ENCODE measurements at regions not wholly inside any gene's neighbourhood (a gene's known extent, or its start where the extent isn't known, plus 50 kb on each side); places are given as distances from the start of the nearest gene placed in this dataset.
"Not testable (repeated sequence)": the region's sequence is repeated elsewhere in the genome, so short reads cannot be mapped to it uniquely, and the experiment has no call there.

- ChIA-PET POLR2A (interaction anchor here (1.4 kb wide), 1 partner anchor 9 kb away, joined by 3 read pairs; no protein-coding TSS in a partner anchor), CTCF (no interaction called here)
- Mint-ChIP-seq H3K4me3 (no peak overlapping the region), H3K27ac (no peak overlapping the region), H3K4me1 (peaks cover 16% of the 10 kb centered on the region), H3K27me3 (no peaks in the 10 kb centered on the region), H3K9me3 (no peaks in the 10 kb centered on the region), H3K36me3 (ENCODE audit: low read depth) (no peaks in the 10 kb centered on the region)
- ATAC-seq (ENCODE audit: low read depth) (no peak), DNase-seq (no peak)
- intact Hi-C loops (cut with micrococcal nuclease) = no loop called here
- TF ChIP-seq, protein P1, sequence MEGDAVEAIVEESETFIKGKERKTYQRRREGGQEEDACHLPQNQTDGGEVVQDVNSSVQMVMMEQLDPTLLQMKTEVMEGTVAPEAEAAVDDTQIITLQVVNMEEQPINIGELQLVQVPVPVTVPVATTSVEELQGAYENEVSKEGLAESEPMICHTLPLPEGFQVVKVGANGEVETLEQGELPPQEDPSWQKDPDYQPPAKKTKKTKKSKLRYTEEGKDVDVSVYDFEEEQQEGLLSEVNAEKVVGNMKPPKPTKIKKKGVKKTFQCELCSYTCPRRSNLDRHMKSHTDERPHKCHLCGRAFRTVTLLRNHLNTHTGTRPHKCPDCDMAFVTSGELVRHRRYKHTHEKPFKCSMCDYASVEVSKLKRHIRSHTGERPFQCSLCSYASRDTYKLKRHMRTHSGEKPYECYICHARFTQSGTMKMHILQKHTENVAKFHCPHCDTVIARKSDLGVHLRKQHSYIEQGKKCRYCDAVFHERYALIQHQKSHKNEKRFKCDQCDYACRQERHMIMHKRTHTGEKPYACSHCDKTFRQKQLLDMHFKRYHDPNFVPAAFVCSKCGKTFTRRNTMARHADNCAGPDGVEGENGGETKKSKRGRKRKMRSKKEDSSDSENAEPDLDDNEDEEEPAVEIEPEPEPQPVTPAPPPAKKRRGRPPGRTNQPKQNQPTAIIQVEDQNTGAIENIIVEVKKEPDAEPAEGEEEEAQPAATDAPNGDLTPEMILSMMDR (IDR thresholded peaks at IDR 0.05) = no peak
These were observed 103.5 kb upstream of the SLC38A2 start for GRCh38 chr12:46475972-46476645.

GRCh38 chr12:46474385-46474784, 101.8 kb upstream of the SLC38A2 start:
- DNase-seq; H3K4me3 Mint-ChIP-seq; H3K27ac Mint-ChIP-seq; intact Hi-C loops (cut with micrococcal nuclease); CTCF ChIA-PET; H3K36me3 Mint-ChIP-seq (ENCODE audit: low read depth); H3K9me3 Mint-ChIP-seq; H3K27me3 Mint-ChIP-seq; ATAC-seq (ENCODE audit: low read depth): not testable (repeated sequence)
- POLR2A ChIA-PET = interaction anchor here (1.2 to 1.4 kb wide), 5 partner anchors 10 to 102 kb away, joined by 3 to 9 read pairs (median 4); no protein-coding TSS in a partner anchor
- peaks cover 26% of the 10 kb centered on the region for H3K4me1 Mint-ChIP-seq

DNA sequence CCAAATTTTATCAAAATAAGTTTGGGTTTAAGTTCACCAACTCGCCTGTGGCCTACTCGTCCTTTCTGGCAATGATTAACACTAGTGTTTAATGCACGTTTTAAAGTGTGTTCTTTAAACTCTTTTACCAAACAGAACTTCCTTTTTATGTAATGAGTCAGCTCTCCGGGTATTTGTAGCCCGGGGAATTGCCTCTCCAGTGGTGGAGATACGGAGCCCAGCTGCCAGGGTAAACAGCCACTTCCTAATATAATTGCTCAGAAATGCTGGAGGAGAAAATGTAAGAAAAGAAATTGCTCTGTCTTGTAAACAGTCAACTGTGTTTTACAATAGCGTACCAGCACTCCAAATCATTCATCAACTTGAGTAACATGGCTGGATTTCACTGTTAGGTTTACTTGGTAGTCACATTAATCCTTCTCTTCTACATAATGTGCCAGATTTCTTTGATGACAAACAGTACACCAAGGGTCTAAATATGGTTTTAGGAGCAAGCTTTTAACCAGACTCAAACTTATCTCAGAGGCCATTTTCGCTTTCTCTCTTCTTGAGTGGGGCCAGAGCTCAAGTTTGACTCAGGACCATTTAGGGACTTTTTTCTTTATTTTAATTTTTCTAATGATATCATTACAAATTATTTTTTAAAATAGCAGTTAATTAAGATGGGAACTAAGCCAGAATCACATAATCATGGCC, 101.2 kb upstream of the SLC38A2 start:
- Mint-ChIP-seq H3K4me1 (peaks cover 23% of the 10 kb centered on the region), H3K27me3 (no peaks in the 10 kb centered on the region), H3K4me3 (peak overlapping the region; percentile 77), H3K27ac (peak overlapping the region; percentile 75), H3K9me3 (no peaks in the 10 kb centered on the region), H3K36me3 (ENCODE audit: low read depth) (no peaks in the 10 kb centered on the region)
- DNase-seq (no peak), ATAC-seq (ENCODE audit: low read depth) (peak; percentile 72)
- POLR2A ChIA-PET = interaction anchor here (1.2 to 1.4 kb wide), 5 partner anchors 11 to 102 kb away, joined by 3 to 9 read pairs (median 4); no protein-coding TSS in a partner anchor
- TF ChIP-seq, protein P1 (IDR thresholded peaks at IDR 0.05) = no peak
- intact Hi-C loops (cut with micrococcal nuclease) = loop anchor here (1.0 to 2.0 kb wide), 3 partner anchors 14 to 101 kb away; partner anchors contain the start of gene SLC38A2
- CTCF ChIA-PET = no interaction called here

DNA sequence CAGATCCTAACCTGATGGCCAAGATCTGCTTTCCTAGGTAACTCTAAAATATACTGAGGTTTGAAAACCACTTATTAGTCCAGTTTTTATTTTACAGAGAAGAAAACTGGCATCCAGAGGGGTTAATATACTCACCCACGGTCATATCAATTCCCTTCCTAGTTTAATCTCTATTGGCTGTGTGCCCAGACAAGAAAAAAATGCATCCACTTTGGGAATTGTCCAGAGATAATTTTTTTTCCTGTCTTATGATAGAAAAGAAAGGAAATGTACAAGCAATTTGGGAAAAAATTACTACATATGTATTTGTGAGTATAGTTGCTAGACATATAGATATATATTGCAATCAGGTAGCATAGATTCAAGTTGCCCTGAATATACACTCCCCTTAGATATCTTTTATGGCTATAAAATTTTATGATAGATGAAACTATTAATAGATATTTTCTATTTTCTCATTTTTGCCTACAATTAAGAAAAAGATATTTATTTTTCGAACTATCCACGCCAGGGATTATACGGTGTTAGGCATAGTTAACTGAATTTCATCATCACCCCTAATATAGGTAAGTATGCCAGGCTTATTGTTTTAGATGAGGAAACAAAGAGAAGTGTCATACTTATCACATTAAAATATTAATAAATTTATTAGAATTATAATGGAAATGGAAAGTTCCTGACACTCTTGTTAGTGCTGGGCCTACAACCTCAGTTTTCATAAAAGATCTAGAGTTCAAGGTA, 100.5 kb upstream of the SLC38A2 start:
- no peaks in the 10 kb centered on the region for H3K36me3 Mint-ChIP-seq (ENCODE audit: low read depth)
- peak overlapping the region; percentile 77 for H3K4me3 Mint-ChIP-seq
- intact Hi-C loops (cut with micrococcal nuclease) = loop anchor here (1.0 to 2.0 kb wide), 3 partner anchors 14 to 100 kb away; partner anchors contain the start of gene SLC38A2
- no peak for DNase-seq
- POLR2A ChIA-PET = interaction anchor here (1.2 to 1.4 kb wide), 5 partner anchors 11 to 101 kb away, joined by 3 to 9 read pairs (median 4); no protein-coding TSS in a partner anchor
- no peaks in the 10 kb centered on the region for H3K9me3 Mint-ChIP-seq
- CTCF ChIA-PET = no interaction called here
- TF ChIP-seq, protein P1 (IDR thresholded peaks at IDR 0.05) = no peak
- ATAC-seq (ENCODE audit: low read depth) = no peak
- peak overlapping the region; percentile 75 for H3K27ac Mint-ChIP-seq
- no peaks in the 10 kb centered on the region for H3K27me3 Mint-ChIP-seq
- H3K4me1 Mint-ChIP-seq = peaks cover 21% of the 10 kb centered on the region

DNA sequence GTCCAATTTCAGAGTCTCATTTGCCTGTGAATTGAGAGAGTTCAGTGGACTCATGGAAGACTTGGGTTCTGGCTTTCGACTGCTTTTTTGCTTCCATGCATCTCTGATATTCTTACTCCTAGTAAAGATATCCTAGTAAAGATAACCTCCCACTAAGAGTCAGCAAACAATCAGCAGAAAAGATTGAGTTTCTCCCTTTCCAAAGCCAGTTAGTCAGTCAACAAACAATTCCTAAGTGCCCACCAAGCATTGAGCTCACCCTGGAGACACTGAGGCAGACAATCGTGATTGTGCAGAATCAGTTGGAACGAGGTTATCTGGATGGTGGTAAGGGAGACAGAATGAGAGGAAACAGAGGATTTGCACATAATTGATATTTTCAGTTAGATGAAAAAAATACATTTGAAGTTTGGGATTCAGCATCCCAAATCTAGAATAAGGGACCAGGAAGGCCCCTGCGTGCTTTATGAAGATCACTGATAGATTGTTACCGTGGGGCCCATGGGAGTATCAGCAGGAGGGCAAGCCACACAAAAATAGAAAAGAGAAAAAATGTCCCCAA, 99.7 kb upstream of the SLC38A2 start:
- POLR2A ChIA-PET = no interaction called here
- no peaks in the 10 kb centered on the region for H3K27me3 Mint-ChIP-seq
- ATAC-seq (ENCODE audit: low read depth) (no peak), DNase-seq (no peak)
- H3K27ac Mint-ChIP-seq = no peak overlapping the region
- intact Hi-C loops (cut with micrococcal nuclease) = loop anchor here (2.0 kb wide), 1 partner anchor 99 kb away; the partner anchor contains the start of gene SLC38A2
- TF ChIP-seq, protein P1 (IDR thresholded peaks at IDR 0.05) = no peak
- H3K4me3 Mint-ChIP-seq = no peak overlapping the region
- CTCF ChIA-PET = no interaction called here
- H3K36me3 Mint-ChIP-seq (ENCODE audit: low read depth) = no peaks in the 10 kb centered on the region
- peaks cover 27% of the 10 kb centered on the region for H3K4me1 Mint-ChIP-seq
- H3K9me3 Mint-ChIP-seq = no peaks in the 10 kb centered on the region
